B cell (primary cell): ENCODE measurements at regions not wholly inside any gene's neighbourhood (a gene's known extent, or its start where the extent isn't known, plus 50 kb on each side); places are given as distances from the start of the nearest gene placed in this dataset.

ENCODE experiments used
- ATAC-seq: fragments of 200-7000 bp; cut with Tn5 transposase; one replicate; pipeline ENCODE4 v1.10.0; 2021; ENCODE audit warnings: low read depth, mild to moderate bottlenecking, moderate number of reproducible peaks, moderate library complexity
- CTCF ChIA-PET: fragments of 350-600 bp; sonication (Branson Sonifier 250); formaldehyde crosslinking; loops from one replicate; lab custom pipeline; 2021; ENCODE audit warnings: antibody characterized with exemption, inconsistent platforms; lab: Charles Lee
- POLR2A ChIA-PET: fragments of 350-600 bp; sonication (Branson Sonifier 250); formaldehyde crosslinking; loops from one replicate; lab custom pipeline; 2021; ENCODE audit warnings: antibody characterized with exemption; lab: Charles Lee
- DNase-seq: peaks from one replicate; pipeline ENCODE4 v3.0.0; 2013
- H2AFZ ChIP-seq: 2 replicates; pipeline ENCODE4 v1.6.1; 2012; ENCODE audit warnings: mild to moderate bottlenecking, low read depth, low read length; ENCODE audit not compliant: insufficient read depth, poor library complexity, severe bottlenecking
- H3K27ac ChIP-seq, 2 donors: 1 replicate in 1 of 2; 2 replicates in 1 of 2; pipeline ENCODE4 v1.5.1; 2012 to 2013; ENCODE audit warnings: low read length in 2 of 2, mild to moderate bottlenecking in 2 of 2, moderate library complexity in 1 of 2
- H3K27me3 ChIP-seq, 4 experiments: fragments of 200-600 bp in 1 of 4; sonication (generic) in 1 of 4; replicated peaks in 1 of 4; 1 replicate in 2 of 4; 2 replicates in 2 of 4; pipeline versions ENCODE4 v1.6.1 to v1.7.0; 2013 to 2016; ENCODE audit warnings: low read length in 3 of 4, mild to moderate bottlenecking in 2 of 4, mixed read lengths in 1 of 4, moderate library complexity in 1 of 4; ENCODE audit not compliant: insufficient read depth in 4 of 4, control insufficient read depth in 3 of 4; ENCODE audit errors: control extremely low read depth in 1 of 4
- H3K36me3 ChIP-seq, 2 experiments: replicated peaks in 1 of 2; 1 replicate in 1 of 2; 2 replicates in 1 of 2; pipeline versions ENCODE4 v1.6.1 to v1.7.1; 2013; ENCODE audit warnings: low read length in 1 of 2; ENCODE audit not compliant: insufficient read depth in 2 of 2, control insufficient read depth in 1 of 2; ENCODE audit errors: control extremely low read depth in 1 of 2, extremely low read depth in 1 of 2
- H3K4me1 ChIP-seq, 2 donors: fragments of 200-600 bp in 1 of 2; sonication (generic) in 1 of 2; 1 replicate in 1 of 2; 2 replicates in 1 of 2; pipeline versions ENCODE4 v1.5.1 to v1.6.1; 2013 to 2017; ENCODE audit warnings: low read length in 2 of 2; ENCODE audit not compliant: control insufficient read depth in 2 of 2, insufficient read depth in 2 of 2
- H3K4me2 ChIP-seq: replicated peaks from 2 replicates; pipeline ENCODE3; 2012; ENCODE audit warnings: mild to moderate bottlenecking, low read depth, low read length; ENCODE audit not compliant: poor library complexity, severe bottlenecking
- H3K4me3 ChIP-seq, 5 experiments: fragments of 200-600 bp in 1 of 5; sonication (generic) in 1 of 5; 1 replicate in 3 of 5; 2 replicates in 2 of 5; pipeline versions ENCODE4 v1.5.1 to v1.7.0; 2011 to 2016; ENCODE audit warnings: low read length in 4 of 5, mild to moderate bottlenecking in 4 of 5, low read depth in 2 of 5, control low read depth in 1 of 5, moderate library complexity in 1 of 5; ENCODE audit not compliant: insufficient read depth in 1 of 5; ENCODE audit errors: control extremely low read depth in 1 of 5, extremely low read depth in 1 of 5
- H3K79me2 ChIP-seq: fragments of 200-600 bp; sonication (generic); one replicate; pipeline ENCODE4 v1.6.0; 2016; ENCODE audit warnings: low read length; ENCODE audit not compliant: control insufficient read depth, insufficient read depth
- H3K9ac ChIP-seq: fragments of 200-600 bp; sonication (generic); 2 replicates; pipeline ENCODE4 v1.6.1; 2017; ENCODE audit warnings: mild to moderate bottlenecking, low read length, moderate library complexity
- H3K9me3 ChIP-seq, 3 donors: one replicate each; pipeline versions ENCODE4 v1.6.1 to v1.7.1; 2013; ENCODE audit warnings: low read length in 2 of 3; ENCODE audit not compliant: control insufficient read depth in 2 of 3, insufficient read depth in 1 of 3; ENCODE audit errors: control extremely low read depth in 1 of 3
- H4K20me1 ChIP-seq: 2 replicates; pipeline ENCODE4 v1.6.0; 2012; ENCODE audit warnings: mild to moderate bottlenecking, low read length; ENCODE audit not compliant: insufficient read depth, control insufficient read depth, poor library complexity, severe bottlenecking
- H3K27ac Mint-ChIP-seq: one replicate; pipeline ENCODE4 v1.8.0; 2021; ENCODE audit warnings: mixed read lengths
- H3K27me3 Mint-ChIP-seq: one replicate; pipeline ENCODE4 v1.8.0; 2021; ENCODE audit warnings: mixed read lengths
- H3K4me1 Mint-ChIP-seq: one replicate; pipeline ENCODE4 v1.8.0; 2021; ENCODE audit warnings: mixed read lengths
- H3K4me3 Mint-ChIP-seq: one replicate; pipeline ENCODE4 v1.8.0; 2021; ENCODE audit warnings: mixed read lengths
- H3K9me3 Mint-ChIP-seq: one replicate; pipeline ENCODE4 v1.8.0; 2022; ENCODE audit warnings: mixed read lengths; ENCODE audit not compliant: insufficient read depth
- CTCF ChIP-seq: fragments of 200-600 bp; IDR thresholded peaks from one replicate; pipeline ENCODE4 v1.8.0; 2022; ENCODE audit warnings: antibody characterized with exemption, mild to moderate bottlenecking
- EZH2 ChIP-seq: IDR thresholded peaks from 2 replicates; pipeline ENCODE4 v1.6.1; 2012; ENCODE audit warnings: borderline replicate concordance, low read depth, mild to moderate bottlenecking, moderate library complexity, low read length; ENCODE audit not compliant: insufficient read depth, poor library complexity, severe bottlenecking
- WGBS: methylation state at CpG from one replicate; pipeline ENCODE4 v1.1.5; 2013; ENCODE audit warnings: missing lambda C conversion rate; ENCODE audit not compliant: insufficient coverage; 5-methylcytosine and 5-hydroxymethylcytosine counted together
- intact Hi-C: fragments of 100-400 bp; cut with micrococcal nuclease; formaldehyde crosslinking; loops from one replicate; pipeline ENCODE4 v1.10.0; 2022

- ChIA-PET CTCF (no interaction called here), POLR2A (no interaction called here)
- no peaks in the 10 kb centered on the region for H3K27me3 Mint-ChIP-seq
- Histone ChIP-seq H4K20me1 (no peaks in the 10 kb centered on the region), H3K4me1 (no peaks in the 10 kb centered on the region), H3K27me3 (peaks cover 0 to 3% (median 0%) of the 10 kb centered on the region in 4 experiments), H3K79me2 (no peaks in the 10 kb centered on the region), H3K36me3 (no peaks in the 10 kb centered on the region), H3K27ac (no peak overlapping the region), H2AFZ (no peak overlapping the region), H3K9me3 (peaks cover 0 to 16% (median 4%) of the 10 kb centered on the region in 3 donors), H3K9ac (no peak overlapping the region), H3K4me3 (no peak overlapping the region), H3K4me2 (no peak overlapping the region)
- intact Hi-C loops: no loop called here
- H3K4me1 Mint-ChIP-seq: no peaks in the 10 kb centered on the region
- H3K9me3 Mint-ChIP-seq: peaks cover 10% of the 10 kb centered on the region
- TF ChIP-seq EZH2 (no peak), CTCF (no peak)
- ATAC-seq (no peak), DNase-seq (no peak)
- no peak overlapping the region for H3K4me3 Mint-ChIP-seq
- no peak overlapping the region for H3K27ac Mint-ChIP-seq
- whole genome bisulfite sequencing: no CpG with 5 or more reads among the region's 2 CpGs
Observed at GRCh38 chr11:115955803-115956202, 451.6 kb upstream of the CADM1 start.

- Mint-ChIP-seq H3K27ac (no peak overlapping the region), H3K4me1 (no peaks in the 10 kb centered on the region), H3K9me3 (peaks cover 17% of the 10 kb centered on the region), H3K27me3 (peaks cover 7% of the 10 kb centered on the region), H3K4me3 (no peak overlapping the region)
- no peaks in the 10 kb centered on the region for H3K79me2 ChIP-seq
- no peak overlapping the region for H3K27ac ChIP-seq
- no peak overlapping the region for H3K9ac ChIP-seq
- no peaks in the 10 kb centered on the region for H3K36me3 ChIP-seq
- H3K27me3 ChIP-seq: peaks cover 0 to 3% (median 0%) of the 10 kb centered on the region in 4 experiments
- no peaks in the 10 kb centered on the region for H3K4me1 ChIP-seq
- H2AFZ ChIP-seq: no peak overlapping the region
- no peak overlapping the region for H3K4me2 ChIP-seq
- ChIA-PET POLR2A (no interaction called here), CTCF (interaction anchor here (0.6 kb wide), 1 partner anchor 493 kb away, joined by 3 read pairs; no protein-coding TSS in a partner anchor)
- no peak overlapping the region for H3K4me3 ChIP-seq
- TF ChIP-seq CTCF (no peak), EZH2 (no peak)
- peaks cover 0 to 16% (median 8%) of the 10 kb centered on the region in 3 donors for H3K9me3 ChIP-seq
- intact Hi-C loops: no loop called here
- no CpG with 5 or more reads among the region's 2 CpGs for WGBS
- DNase-seq (no peak), ATAC-seq (no peak)
- H4K20me1 ChIP-seq: no peaks in the 10 kb centered on the region
Observed at GRCh38 chr11:115950660-115951059, 446.4 kb upstream of the CADM1 start.
